ENCODE measurements at regions not wholly inside any gene's neighbourhood (a gene's known extent, or its start where the extent isn't known, plus 50 kb on each side); places are given as distances from the start of the nearest gene placed in this dataset.

- H3K4me3 ChIP-seq = no peak overlapping the region
- H3K36me3 ChIP-seq = no peaks in the 10 kb centered on the region
- TF ChIP-seq CTCF (IDR thresholded peaks at IDR 0.05) (no peak), POLR2AphosphoS5 (IDR thresholded peaks at IDR 0.05) (peak in 1 of 2 donors; percentile 49), EP300 (IDR thresholded peaks at IDR 0.05) (no peak), POLR2A (IDR thresholded peaks at IDR 0.05; ENCODE audit: low read depth) (no peak)
- DNase-seq (ENCODE audit: extremely low spot score) = no peak
- H3K4me1 ChIP-seq = peaks cover 61 to 75% (median 72%) of the 10 kb centered on the region in 4 donors
- 80% methylated on average over 11 of the region's 13 CpGs for WGBS
- no peaks in the 10 kb centered on the region for H3K9me3 ChIP-seq
- peak overlapping the region; percentile 74 to 88 (median 82) for H3K27ac ChIP-seq (replicated peaks in 1 of 4)
- intact Hi-C loops (cut with DNase I) = no loop called here
- no peaks in the 10 kb centered on the region for H3K27me3 ChIP-seq
Observed at GRCh38 chr9:129317179-129318011, 139.3 kb upstream of the IER5L start.

DNA sequence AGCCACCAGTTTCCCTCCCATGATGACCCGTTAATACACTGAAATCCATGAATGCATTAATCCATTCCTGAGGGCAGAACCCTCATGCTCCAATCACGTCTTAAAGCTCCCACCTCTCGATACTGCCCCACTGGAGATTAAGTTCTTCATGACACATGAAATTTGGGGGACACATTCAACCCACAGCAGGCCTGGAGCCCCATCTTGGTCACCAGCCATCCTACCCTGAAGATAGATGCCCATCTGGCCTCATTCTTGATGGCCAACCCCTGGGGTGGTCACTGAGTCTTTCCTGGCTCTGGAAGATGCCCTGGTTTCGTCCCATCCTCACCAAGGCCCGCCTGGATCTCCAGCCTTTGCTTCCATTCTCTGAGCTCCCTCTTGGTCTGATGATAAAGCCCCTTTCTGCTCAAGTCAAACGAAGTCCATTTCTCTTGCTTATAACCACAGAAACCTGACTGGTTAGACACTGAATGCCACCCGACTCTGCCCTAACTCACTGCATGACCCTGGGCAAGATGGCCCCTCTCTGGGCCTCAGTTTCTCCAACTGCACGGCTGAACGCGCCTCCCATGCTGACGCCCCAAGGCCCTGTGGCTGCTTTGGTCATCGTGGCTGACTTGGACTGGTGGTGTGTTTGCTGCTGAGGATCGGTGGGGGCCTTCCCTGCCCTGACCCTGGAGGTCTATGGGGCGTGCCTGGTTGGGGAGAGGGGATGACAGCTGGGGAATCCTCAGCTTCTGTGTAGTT, 138.4 kb upstream of the IER5L start:
- DNase-seq (ENCODE audit: extremely low spot score) = no peak
- peak overlapping the region; percentile 70 to 83 (median 76) for H3K27ac ChIP-seq (replicated peaks in 1 of 4)
- no peaks in the 10 kb centered on the region for H3K27me3 ChIP-seq
- 95% methylated on average over 11 of the region's 14 CpGs for WGBS
- H3K36me3 ChIP-seq = no peaks in the 10 kb centered on the region
- no peaks in the 10 kb centered on the region for H3K9me3 ChIP-seq
- no peak overlapping the region for H3K4me3 ChIP-seq
- intact Hi-C loops (cut with DNase I) = no loop called here
- TF ChIP-seq POLR2A (IDR thresholded peaks at IDR 0.05; ENCODE audit: low read depth) (no peak), CTCF (IDR thresholded peaks at IDR 0.05) (no peak), POLR2AphosphoS5 (IDR thresholded peaks at IDR 0.05) (no peak), EP300 (IDR thresholded peaks at IDR 0.05) (no peak)
- H3K4me1 ChIP-seq = peaks cover 52 to 67% (median 65%) of the 10 kb centered on the region in 4 donors

DNA sequence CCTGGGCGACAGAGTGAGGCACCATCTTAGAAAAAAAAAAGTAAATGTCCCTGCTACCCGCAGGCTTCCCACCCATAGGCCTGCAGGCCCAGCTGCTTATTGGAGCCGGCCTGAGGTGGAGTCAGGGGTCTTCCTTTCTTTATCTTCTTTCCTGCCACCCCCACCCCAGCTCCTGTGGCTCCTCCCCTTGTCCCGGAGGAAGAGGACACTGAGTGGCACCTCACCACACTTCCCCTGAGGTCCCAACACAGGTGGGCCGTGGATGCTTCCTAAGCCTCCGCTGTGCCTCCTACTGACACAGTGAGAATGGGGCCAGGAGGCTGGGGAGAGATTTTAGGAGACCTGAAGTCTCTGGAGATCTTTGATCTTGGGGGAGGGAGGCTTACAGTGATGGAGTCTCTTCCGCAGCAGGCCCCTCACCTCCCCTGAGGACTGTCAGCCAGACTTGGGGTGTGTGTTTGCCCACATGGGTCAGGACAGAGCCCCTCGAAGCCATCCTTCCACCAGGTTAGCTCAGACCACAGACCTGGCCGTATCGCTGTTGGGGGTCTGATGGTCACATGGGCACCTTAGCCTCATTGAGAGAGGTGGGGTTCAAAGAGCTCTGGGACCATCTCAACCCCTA, 135.4 kb upstream of the IER5L start:
- Histone ChIP-seq H3K9me3 (no peaks in the 10 kb centered on the region), H3K27me3 (no peaks in the 10 kb centered on the region), H3K4me3 (no peak overlapping the region), H3K4me1 (peaks cover 22 to 37% (median 35%) of the 10 kb centered on the region in 4 donors), H3K36me3 (no peaks in the 10 kb centered on the region), H3K27ac (replicated peaks in 1 of 4) (no peak overlapping the region)
- intact Hi-C loops (cut with DNase I) = no loop called here
- 78% methylated on average over 10 of the region's 10 CpGs for whole genome bisulfite sequencing
- no peak for TF ChIP-seq POLR2A (IDR thresholded peaks at IDR 0.05; ENCODE audit: low read depth)
- TF ChIP-seq CTCF (IDR thresholded peaks at IDR 0.05) = no peak
- no peak for TF ChIP-seq EP300 (IDR thresholded peaks at IDR 0.05)
- no peak for TF ChIP-seq POLR2AphosphoS5 (IDR thresholded peaks at IDR 0.05)
- DNase-seq (ENCODE audit: extremely low spot score) = no peak

DNA sequence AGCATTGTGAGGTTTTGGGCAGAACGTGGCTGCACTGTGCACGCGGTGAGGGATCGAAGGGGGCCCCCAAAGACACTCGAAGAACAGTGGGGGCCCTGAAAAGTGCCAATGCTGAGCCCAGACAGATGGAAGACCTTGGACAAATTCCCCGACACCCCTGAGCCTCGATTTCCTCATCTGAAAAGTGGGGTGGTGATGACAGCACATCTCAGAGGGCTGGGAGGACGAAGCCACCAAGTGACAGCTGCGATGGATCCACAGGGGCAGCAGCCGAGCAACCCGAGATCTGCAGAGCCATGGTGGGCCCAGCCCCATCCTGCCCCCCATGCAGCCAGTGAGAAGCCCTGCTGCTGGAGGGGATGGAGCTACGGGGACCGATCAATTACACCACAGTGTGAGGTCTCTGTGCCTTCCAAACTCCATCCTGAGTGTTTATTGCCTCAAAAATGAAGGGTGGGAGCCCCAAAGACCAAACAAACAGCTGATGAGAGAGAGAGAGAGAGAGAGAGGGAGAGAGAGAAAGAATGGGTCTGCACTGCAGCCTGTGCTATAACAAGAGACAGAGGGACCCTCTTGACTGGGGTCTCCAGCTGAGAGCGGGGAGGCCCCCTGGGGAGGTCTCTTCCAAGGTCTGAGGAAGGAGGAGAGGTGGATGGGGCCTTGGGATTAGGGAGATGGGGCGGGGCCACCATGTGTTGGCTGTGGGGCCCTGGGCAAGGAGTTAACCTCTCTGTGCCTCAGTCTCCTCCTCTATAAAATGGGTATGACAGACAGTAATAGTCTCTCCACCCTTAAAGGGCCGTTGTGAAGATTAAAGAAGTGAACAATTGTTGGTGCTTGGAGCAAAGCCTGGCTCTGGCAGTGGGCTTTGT, 134.4 kb upstream of the IER5L start:
- intact Hi-C loops (cut with DNase I) = no loop called here
- WGBS = 85% methylated on average over 16 of the region's 16 CpGs
- TF ChIP-seq CTCF (IDR thresholded peaks at IDR 0.05) (no peak), EP300 (IDR thresholded peaks at IDR 0.05) (no peak), POLR2A (IDR thresholded peaks at IDR 0.05; ENCODE audit: low read depth) (no peak), POLR2AphosphoS5 (IDR thresholded peaks at IDR 0.05) (no peak)
- Histone ChIP-seq H3K4me1 (peaks cover 12 to 27% (median 25%) of the 10 kb centered on the region in 4 donors), H3K36me3 (no peaks in the 10 kb centered on the region), H3K27me3 (no peaks in the 10 kb centered on the region), H3K9me3 (no peaks in the 10 kb centered on the region), H3K4me3 (no peak overlapping the region), H3K27ac (replicated peaks in 1 of 4) (no peak overlapping the region)
- DNase-seq (ENCODE audit: extremely low spot score) = no peak

Measured in esophagus muscularis mucosa (tissue), 4 donors.